ENCODE measurements at regions not wholly inside any gene's neighbourhood (a gene's known extent, or its start where the extent isn't known, plus 50 kb on each side); places are given as distances from the start of the nearest gene placed in this dataset.
"Not testable (repeated sequence)": the region's sequence is repeated elsewhere in the genome, so short reads cannot be mapped to it uniquely, and the experiment has no call there.

DNA sequence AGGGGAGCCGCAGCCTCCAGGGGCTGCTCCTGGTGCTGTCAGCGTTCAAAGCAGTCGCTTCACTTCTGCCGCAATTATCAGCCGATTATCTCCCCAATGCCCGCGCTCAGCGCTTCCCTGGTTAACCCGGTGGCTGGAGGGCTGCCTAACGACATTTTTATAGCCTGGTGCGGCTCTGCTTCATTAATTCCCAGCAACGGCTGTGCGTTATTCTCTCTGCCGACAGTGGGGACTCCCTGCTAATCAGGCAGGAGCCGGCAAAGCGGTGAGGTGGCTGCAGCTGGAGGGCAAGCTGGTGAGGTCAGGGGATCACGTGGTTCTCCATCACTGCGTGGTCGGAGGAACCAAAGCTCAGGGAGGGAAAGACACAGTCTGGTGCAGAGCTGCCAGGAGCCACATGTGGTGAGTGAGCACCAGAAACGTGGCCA is 62.9 kb downstream of the GLRX5 start:
- peak; percentile 30 for ATAC-seq
- no peak for DNase-seq
- intact Hi-C loops (cut with micrococcal nuclease) = no loop called here

DNA sequence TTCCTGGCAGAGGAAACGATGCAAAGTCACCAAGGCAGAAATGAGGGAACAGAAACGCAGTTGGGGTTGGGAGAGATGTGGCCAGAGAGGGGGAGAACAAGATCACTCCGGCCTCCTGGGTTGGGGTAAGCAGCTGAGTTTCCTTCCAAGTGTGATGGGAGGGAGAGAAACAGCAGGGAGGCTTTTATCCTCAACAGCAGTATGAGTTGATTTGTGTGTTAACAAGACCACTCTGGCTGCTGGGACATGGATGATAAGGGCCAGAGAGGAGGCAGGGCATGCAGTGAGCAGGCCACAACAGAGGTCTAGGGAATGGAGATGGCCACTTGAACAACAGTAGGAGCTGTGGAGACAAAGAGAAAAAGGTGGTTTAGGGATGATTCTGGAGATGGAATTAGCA is 66.8 kb downstream of the GLRX5 start:
- intact Hi-C loops (cut with micrococcal nuclease) = no loop called here
- DNase-seq = no peak
- no peak for ATAC-seq

GRCh38 chr14:95603415-95603814 is 68.6 kb downstream of the GLRX5 start:
- DNase-seq (no peak), ATAC-seq (no peak)

GRCh38 chr14:95606266-95606665 is 71.4 kb downstream of the GLRX5 start:
- no peak for DNase-seq
- no peak for ATAC-seq
- intact Hi-C loops (cut with micrococcal nuclease) = no loop called here

More at GRCh38 chr14:95603415-95603814, 68.6 kb downstream of the GLRX5 start:
- intact Hi-C loops (cut with micrococcal nuclease) = no loop called here

- ATAC-seq (no peak), DNase-seq (no peak)
- intact Hi-C loops (cut with micrococcal nuclease) = no loop called here
Observed at GRCh38 chr14:95608637-95609235, 73.9 kb downstream of the GLRX5 start.

GRCh38 chr14:95609398-95609990 is 74.6 kb downstream of the GLRX5 start:
- no peak for DNase-seq
- intact Hi-C loops (cut with micrococcal nuclease) = no loop called here
- ATAC-seq = no peak

DNA sequence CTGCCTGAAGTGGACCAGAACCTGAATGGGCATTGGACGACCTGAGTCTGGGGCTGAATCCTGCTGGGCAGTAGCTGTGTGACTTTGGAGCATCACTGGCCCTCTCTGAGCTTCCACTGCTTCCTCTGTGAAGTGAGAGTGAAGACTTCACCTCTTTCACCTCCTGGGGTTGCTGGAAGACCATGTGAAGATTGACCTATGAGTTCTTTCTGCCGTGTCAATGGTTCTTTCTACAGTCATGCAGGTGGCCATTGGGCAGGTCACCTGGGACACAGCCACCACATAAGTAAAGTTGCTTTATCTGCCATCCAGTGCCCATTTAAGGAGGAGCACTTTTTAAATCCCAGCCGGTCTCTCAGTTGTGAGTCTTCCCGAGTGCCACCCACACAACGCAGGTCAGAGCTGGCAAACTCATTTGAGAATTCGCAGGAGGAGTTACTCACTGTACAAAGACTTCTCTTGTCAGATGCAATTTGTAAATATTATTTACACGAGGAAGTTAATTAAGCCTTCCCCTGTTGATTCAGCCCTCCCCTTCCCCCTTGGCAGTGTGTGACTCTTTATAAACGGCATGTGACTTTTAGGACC is 74.8 kb upstream of the TCL1B start:
- DNase-seq (no peak), ATAC-seq (no peak)
- intact Hi-C loops (cut with micrococcal nuclease) = no loop called here

GRCh38 chr14:95614349-95614748 is 71.9 kb upstream of the TCL1B start:
- DNase-seq (no peak), ATAC-seq (no peak)
- intact Hi-C loops (cut with micrococcal nuclease) = no loop called here

GRCh38 chr14:95616745-95617144 is 69.5 kb upstream of the TCL1B start:
- DNase-seq (no peak), ATAC-seq (no peak)
- intact Hi-C loops (cut with micrococcal nuclease) = no loop called here

GRCh38 chr14:95619785-95620417 is 66.3 kb upstream of the TCL1B start:
- intact Hi-C loops (cut with micrococcal nuclease) = no loop called here
- DNase-seq (no peak), ATAC-seq (no peak)

DNA sequence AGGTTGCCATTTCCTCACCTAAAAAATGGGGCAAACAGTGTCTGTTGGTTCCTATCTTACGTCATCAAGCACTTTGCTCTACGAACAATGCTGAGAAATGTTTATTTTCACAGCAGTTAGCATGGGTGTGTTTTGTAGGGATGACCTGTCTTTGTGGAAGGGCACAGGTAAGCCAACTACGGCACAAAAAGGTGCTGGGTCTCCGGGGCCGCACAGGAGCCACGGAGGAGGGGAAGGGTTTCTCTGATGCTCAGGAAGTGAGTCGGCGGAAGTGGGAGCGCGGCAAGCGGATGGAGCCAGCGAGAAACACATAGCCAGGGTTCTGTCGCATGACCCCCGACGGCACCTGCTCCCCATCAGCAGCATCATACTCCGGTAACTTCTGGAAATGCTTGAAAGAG is 65.6 kb upstream of the TCL1B start:
- intact Hi-C loops (cut with micrococcal nuclease) = no loop called here
- DNase-seq (no peak), ATAC-seq (no peak)

DNA sequence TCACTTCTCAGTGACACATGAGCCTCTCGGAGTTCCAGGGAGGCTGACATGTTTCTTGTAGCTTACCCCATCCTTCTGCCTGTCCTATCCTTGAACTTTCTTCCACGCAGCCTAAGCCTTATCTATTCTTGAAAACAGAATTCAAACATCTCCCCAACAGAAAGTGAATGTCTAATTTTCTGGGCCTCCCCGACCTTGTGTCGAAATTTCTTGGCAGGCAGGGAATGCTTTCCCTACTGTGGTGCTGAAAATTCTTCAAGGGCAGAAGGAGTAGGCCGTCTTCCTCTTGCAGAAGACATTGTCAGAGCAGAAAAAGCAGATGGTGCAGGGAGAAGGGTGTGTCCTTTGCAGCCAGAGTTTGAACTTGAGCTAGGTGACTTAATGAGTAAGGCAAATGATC is 63.0 kb upstream of the TCL1B start:
- ATAC-seq (no peak), DNase-seq (no peak)
- intact Hi-C loops (cut with micrococcal nuclease) = no loop called here

DNA sequence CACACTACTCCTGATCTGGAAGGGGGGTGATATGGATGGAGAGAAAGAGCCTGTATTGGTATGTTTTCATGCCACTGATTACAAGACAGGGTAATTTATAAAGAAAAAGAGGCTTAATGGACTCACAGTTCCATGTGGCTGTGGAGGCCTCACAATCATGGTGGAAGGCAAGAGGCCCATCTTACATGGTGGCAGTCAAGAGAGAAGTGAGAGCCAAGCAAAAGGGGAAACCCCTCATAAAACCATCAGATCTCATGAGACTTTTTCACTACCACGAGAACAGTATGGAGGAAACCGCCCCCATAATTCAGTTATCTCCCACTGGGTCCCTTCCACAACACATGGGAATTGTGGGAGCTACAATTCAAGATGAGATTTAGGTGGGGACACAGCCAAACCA is 60.5 kb upstream of the TCL1B start:
- DNase-seq; intact Hi-C loops (cut with micrococcal nuclease); ATAC-seq: not testable (repeated sequence)

GRCh38 chr14:95635051-95635450 is 51.2 kb upstream of the TCL1B start:
- intact Hi-C loops (cut with micrococcal nuclease) = no loop called here
- DNase-seq = no peak
- no peak for ATAC-seq
